ENCODE measurements at regions not wholly inside any gene's neighbourhood (a gene's known extent, or its start where the extent isn't known, plus 50 kb on each side); places are given as distances from the start of the nearest gene placed in this dataset.
"Not testable (repeated sequence)": the region's sequence is repeated elsewhere in the genome, so short reads cannot be mapped to it uniquely, and the experiment has no call there.

DNA sequence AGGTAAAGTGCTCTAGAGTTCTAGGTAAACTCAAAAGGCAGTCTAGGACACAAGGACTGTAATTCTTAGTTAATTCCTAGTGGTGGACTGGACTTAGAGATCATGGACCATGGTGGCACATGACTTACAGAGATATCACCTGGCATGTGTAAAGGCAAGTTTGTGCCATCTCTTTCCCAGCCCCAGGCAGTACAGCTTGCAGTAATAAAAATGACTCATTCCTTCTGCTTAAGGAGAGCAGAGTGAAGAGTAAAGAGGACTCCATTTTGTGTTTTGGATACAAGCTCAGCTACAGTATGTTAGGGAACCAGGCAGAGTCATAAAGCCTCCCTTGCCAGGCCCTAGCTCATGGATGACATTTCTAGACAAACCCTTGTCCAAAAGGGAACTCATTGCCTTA is 629.9 kb downstream of the JRKL start:
- DNase-seq (ENCODE audit: low spot score): no peak

DNA sequence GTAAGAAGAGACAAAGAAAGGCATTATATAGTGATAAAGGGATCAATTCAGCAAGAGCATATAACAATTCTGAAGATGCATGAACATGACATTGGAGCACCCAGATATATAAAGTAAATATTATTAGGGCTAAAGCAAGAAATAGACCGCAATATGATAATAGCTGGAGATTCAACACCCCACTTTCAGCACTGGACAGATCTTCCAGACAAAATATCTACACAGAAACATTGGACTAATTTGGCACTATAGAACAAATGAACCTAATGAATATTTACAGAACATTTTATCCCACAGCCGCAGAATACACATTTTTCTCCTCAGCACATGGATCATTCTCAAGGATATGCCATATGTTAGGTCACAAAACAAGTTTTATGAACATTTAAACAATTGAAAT is 633.1 kb downstream of the JRKL start:
- no peak for DNase-seq (ENCODE audit: low spot score)

DNA sequence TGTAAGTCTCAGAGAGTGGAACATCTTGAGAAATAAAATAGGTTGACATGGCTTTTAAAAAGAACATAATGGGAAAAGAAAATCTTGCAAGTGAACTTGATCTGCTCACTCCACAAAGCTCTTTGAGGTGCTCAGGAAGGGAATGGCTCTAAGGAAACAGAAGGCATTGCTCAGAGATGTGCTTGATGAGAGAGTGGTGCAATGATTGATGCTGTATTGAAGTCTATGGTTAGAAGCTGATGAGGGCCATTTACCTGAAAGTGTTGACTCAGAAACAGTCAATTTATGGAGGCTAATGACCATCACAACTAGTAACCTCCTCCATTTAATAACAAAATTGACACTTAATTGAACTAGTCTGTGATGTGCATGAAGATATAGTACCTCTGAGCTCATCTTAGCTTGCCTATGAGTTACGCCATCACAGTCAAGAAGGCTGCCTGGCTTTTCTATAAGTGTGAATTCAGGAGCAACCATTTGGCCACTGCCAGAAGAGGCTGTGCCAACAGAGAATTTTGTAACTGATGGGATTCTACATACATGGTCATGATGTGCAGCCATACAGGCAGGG is 639.1 kb downstream of the JRKL start:
- no peak for DNase-seq (ENCODE audit: low spot score)

- DNase-seq (ENCODE audit: low spot score): no peak
These were observed 643.4 kb downstream of the JRKL start for GRCh38 chr11:97033178-97033577.

DNA sequence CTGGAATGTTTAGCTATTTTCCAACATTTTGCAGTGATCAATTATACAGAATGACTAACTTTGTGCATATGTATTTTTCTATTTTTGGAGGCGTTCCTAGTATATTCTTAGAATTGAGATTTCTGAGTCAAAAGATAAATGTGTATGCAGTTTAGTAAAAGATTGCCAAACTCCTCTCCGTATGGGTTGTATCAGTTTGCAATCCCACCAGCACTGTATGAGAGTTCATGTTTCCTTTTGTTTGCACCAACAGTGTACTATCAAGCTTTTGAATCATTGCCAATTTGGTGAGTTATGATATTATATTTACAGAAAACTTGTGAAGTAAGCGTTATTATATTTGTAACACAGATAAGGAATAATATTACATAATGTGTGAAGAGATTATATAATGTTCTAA is 658.7 kb downstream of the JRKL start:
- DNase-seq (ENCODE audit: low spot score): no peak

DNA sequence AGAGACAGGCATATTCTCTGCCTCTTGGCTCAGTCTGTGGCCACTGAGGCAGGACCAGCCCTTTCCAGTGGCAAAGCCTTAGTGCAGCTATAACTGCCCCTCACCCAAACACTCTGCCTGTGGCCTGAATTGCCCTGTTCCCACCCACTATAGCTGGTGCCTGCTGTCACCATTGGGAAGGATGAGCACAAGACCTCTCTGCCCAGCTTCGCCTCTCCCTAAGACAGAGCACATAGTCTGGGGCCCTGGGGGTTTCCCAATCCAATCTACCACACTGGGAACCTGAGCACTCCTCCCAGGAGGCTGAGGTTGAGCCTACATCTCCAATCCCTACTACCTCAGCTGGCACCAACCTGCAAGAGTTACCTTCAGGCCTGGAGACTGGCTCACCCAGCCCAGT is 670.4 kb downstream of the JRKL start:
- DNase-seq (ENCODE audit: low spot score): no peak

DNA sequence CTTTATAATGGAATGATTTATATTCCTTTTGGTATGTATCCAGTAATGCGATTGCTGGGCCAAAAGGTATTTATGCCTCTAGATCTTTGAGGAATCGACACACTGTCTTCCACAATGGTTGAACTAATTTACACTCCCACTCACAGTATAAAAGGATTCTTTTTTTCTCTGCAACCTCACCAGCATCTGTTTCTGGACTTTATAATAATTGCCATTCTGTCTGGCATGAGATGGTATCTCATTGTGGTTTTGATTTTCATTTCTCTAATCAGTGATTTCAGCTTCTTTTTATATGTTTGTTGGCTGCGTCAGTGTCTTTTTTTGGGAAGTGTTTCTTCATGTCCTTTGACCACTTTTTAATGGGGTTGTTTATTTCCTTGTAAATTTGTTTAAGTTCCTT is 679.3 kb downstream of the JRKL start:
- no peak for DNase-seq (ENCODE audit: low spot score)

DNA sequence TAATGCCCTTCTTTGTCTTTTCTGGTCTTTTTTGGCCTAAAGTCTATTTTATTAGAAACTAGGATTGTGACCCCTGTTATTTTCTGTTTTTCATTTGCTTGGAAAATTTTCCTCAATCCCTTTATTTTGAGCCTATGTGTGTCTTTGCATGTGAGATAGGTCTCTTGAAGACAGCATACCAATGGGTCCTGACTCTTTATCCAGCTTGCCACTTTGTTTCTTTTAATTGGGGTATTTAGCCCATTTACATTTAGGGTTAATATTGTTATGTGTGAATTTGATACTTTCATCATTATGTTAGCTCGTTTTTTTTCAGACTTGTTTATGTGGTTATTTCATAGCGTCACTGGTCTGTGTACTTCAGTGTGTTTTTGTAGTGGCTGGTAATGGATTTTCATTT is 682.6 kb downstream of the JRKL start:
- no peak for DNase-seq (ENCODE audit: low spot score)

DNA sequence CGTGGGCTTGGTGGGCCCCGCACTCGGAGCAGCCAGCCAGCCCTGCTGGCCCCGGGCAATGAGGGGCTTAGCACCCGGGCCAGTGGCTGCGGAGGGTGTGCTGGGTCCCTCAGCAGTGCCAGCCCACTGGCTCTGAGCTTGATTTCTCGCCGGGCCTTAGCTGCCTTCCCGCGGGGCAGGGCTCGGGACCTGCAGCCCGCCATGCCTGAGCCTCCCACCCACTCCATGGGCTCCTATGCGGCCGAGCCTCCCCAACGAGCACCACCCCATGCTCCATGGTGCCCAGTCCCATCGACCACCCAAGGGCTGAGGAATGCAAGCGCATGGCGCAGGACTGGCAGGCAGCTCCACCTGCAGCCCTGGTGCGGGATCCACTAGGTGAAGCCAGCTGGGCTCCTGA is 686.9 kb downstream of the JRKL start:
- DNase-seq (ENCODE audit: low spot score): not testable (repeated sequence)

DNA sequence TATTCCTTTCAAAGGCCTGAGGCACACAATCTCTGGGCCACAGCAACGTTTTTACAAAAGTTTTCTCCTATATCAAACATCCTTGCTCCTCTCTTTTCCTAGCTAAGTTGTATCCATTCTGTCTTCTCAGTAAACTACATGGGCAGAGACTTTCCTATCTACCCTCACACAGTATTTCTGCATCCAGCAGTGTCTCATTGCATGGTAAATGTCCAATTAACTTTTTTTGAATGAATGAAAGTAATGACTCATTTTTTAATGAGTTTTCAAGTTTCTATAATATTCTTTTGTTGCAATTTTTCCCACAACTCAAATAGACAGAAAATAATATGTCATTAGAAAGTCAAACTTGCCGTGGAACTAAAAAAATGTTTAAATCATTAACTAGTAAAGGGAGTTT is 688.6 kb downstream of the JRKL start:
- DNase-seq (ENCODE audit: low spot score): no peak

GRCh38 chr11:97079244-97079643 is 689.4 kb downstream of the JRKL start:
- no peak for DNase-seq (ENCODE audit: low spot score)

- DNase-seq (ENCODE audit: low spot score): no peak
These were observed 697.6 kb downstream of the JRKL start for GRCh38 chr11:97087419-97087818.

GRCh38 chr11:97092823-97093222 is 703.0 kb downstream of the JRKL start:
- no peak for DNase-seq (ENCODE audit: low spot score)

DNA sequence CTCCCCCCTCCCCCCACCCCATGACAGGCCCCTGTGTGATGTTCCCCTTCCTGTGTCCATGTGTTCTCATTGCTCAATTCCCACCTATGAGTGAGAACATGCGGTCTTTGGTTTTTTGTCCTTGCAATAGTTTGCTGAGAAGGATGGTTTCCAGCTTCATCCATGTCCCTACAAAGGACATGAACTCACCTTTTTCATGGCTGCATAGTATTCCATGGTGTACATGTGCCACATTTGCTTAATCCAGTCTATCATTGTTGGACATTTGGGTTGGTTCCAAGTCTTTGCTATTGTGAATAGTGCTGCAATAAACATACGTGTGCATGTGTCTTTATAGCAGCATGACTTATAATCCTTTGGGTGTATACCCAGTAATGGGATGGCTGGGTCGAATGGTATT is 712.4 kb downstream of the JRKL start:
- not testable (repeated sequence) for DNase-seq (ENCODE audit: low spot score)

DNA sequence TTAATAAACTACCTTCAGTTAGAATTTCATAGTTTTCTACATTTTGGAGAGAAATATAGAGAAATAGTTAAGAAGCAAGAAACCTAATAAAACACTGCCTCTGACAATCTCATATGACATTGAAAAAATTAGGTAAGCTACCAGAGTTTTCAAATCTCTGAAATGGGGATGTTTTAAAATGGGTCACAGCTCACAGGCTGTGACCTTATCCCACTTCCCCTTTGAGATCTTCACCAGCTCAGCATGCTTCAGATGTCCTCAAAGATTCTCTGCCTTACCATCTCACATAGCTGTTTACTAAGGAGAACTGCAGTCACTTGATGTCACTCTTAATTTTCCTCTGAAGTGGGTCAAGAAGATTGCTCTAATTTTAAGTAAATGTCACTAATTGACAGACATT is 717.8 kb downstream of the JRKL start:
- no peak for DNase-seq (ENCODE audit: low spot score)

DNA sequence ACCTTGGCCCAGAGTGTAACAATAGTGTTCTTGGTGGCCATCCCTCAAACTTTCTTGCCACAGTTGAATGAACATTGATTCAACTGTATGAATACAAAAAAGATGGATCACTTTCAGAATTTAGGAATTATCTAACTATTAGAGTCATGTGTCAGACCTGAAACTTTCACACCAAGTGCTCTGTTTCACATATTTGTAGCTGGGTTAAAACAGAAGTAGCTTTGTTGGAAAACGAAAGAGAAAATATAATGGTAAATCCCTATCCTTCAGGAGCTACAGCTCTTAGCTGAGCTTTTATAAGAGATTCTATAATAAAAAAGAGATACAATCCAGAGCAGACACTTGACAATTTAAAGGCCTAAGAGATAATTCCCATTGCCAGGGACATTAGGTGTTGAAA is 719.3 kb downstream of the JRKL start:
- DNase-seq (ENCODE audit: low spot score): no peak

DNA sequence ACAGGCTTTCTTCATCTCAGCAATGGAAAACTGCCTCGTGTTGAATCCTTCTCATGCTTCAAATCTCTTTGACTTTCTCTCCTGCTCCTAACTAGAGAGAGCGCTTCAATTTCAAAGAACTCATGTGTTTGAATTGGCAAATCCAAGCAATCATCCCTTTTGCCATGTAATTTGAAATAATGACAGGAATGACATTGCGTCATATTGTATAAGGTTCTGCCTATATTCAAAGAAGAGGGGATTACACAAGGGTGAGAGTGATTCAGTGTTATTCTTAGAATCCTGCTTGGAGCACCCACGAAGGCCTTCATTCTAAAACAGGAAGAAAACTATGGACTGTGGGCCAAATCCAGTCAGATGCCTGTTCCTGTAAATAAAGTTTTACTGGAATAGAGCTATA is 720.6 kb downstream of the JRKL start:
- DNase-seq (ENCODE audit: low spot score): no peak

- no peak for DNase-seq (ENCODE audit: low spot score)
These were observed 721.7 kb downstream of the JRKL start for GRCh38 chr11:97111559-97111958.

- no peak for DNase-seq (ENCODE audit: low spot score)
These were observed 728.9 kb downstream of the JRKL start for GRCh38 chr11:97118614-97119200.

GRCh38 chr11:97123237-97123636 is 733.4 kb downstream of the JRKL start:
- no peak for DNase-seq (ENCODE audit: low spot score)

DNA sequence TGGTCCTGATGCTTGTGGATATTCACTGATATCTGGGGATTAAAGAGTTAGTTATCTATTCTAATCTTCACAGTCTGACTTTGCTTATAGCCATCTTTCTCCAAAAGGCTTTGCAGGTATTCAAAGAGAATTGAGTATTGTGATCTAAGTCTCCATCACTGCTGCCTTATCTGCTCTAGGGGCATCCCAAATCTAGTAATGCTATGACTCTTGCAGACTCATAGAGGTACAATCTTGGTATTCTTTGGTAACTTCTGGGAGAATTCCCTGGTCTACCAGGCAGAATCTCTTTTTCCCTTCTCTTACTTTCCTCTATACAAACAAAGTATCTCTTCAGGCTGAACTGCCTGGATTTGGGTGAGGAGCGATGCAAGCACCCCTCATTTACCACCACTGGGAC is 746.3 kb downstream of the JRKL start:
- no peak for DNase-seq (ENCODE audit: low spot score)

GRCh38 chr11:97140885-97141494 is 751.2 kb downstream of the JRKL start:
- DNase-seq (ENCODE audit: low spot score): no peak

- DNase-seq (ENCODE audit: low spot score): no peak
These were observed 753.6 kb downstream of the JRKL start for GRCh38 chr11:97143463-97143862.

- DNase-seq (ENCODE audit: low spot score): no peak
These were observed 759.9 kb downstream of the JRKL start for GRCh38 chr11:97149741-97150140.

Data from hematopoietic multipotent progenitor cell treated with erythropoietin and hydrocortisone succinate and interleukin-3 and kit ligand, for 15 days (in vitro differentiated cells).